ENCODE measurements at regions not wholly inside any gene's neighbourhood (a gene's known extent, or its start where the extent isn't known, plus 50 kb on each side); places are given as distances from the start of the nearest gene placed in this dataset.
A peak's percentile ranks its signal among the peaks of the same experiment; 100 is the strongest.

- no peak for DNase-seq (ENCODE audit: low read depth)
Observed at GRCh38 chr6:43967719-43968091, 159.5 kb downstream of the MRPL14 start.

GRCh38 chr6:43966853-43967718 is 160.2 kb downstream of the MRPL14 start:
- DNase-seq (ENCODE audit: low read depth), result no peak

GRCh38 chr6:43966374-43966658 is 160.9 kb downstream of the MRPL14 start:
- no peak for DNase-seq (ENCODE audit: low read depth)

- DNase-seq (ENCODE audit: low read depth), result no peak
Observed at GRCh38 chr6:43965628-43966373, 161.5 kb downstream of the MRPL14 start.

GRCh38 chr6:43964659-43965570 is 162.3 kb downstream of the MRPL14 start:
- no peak for DNase-seq (ENCODE audit: low read depth)

GRCh38 chr6:43963877-43964658 is 163.2 kb downstream of the MRPL14 start:
- no peak for DNase-seq (ENCODE audit: low read depth)

GRCh38 chr6:43963203-43963602 is 164.0 kb downstream of the MRPL14 start:
- no peak for DNase-seq (ENCODE audit: low read depth)

GRCh38 chr6:43962458-43962857 is 164.8 kb downstream of the MRPL14 start:
- DNase-seq (ENCODE audit: low read depth), result no peak

GRCh38 chr6:43957273-43957672 is 170.0 kb downstream of the MRPL14 start:
- no peak for DNase-seq (ENCODE audit: low read depth)

GRCh38 chr6:43956478-43956877 is 170.8 kb downstream of the MRPL14 start:
- DNase-seq (ENCODE audit: low read depth), result no peak

GRCh38 chr6:43954311-43955131 is 172.7 kb downstream of the MRPL14 start:
- no peak for DNase-seq (ENCODE audit: low read depth)

- no peak for DNase-seq (ENCODE audit: low read depth)
Observed at GRCh38 chr6:43953794-43954310, 173.4 kb downstream of the MRPL14 start.

- no peak for DNase-seq (ENCODE audit: low read depth)
Observed at GRCh38 chr6:43953256-43953655, 174.0 kb downstream of the MRPL14 start.

GRCh38 chr6:43952746-43953145 is 174.5 kb downstream of the MRPL14 start:
- DNase-seq (ENCODE audit: low read depth), result no peak

- no peak for DNase-seq (ENCODE audit: low read depth)
Observed at GRCh38 chr6:43951756-43952675, 175.2 kb downstream of the MRPL14 start.

- peak; percentile 58 for DNase-seq (ENCODE audit: low read depth)
Observed at GRCh38 chr6:43951063-43951755, 176.0 kb downstream of the MRPL14 start.

GRCh38 chr6:43950731-43951062 is 176.6 kb downstream of the MRPL14 start:
- DNase-seq (ENCODE audit: low read depth), result no peak

GRCh38 chr6:43950051-43950605 is 177.1 kb downstream of the MRPL14 start:
- no peak for DNase-seq (ENCODE audit: low read depth)

GRCh38 chr6:43949551-43949991 is 177.7 kb downstream of the MRPL14 start:
- DNase-seq (ENCODE audit: low read depth), result no peak

Measured in fibroblast of gingiva (primary cell).